ENCODE measurements at regions not wholly inside any gene's neighbourhood (a gene's known extent, or its start where the extent isn't known, plus 50 kb on each side); places are given as distances from the start of the nearest gene placed in this dataset.
"Not testable (repeated sequence)": the region's sequence is repeated elsewhere in the genome, so short reads cannot be mapped to it uniquely, and the experiment has no call there.

DNA sequence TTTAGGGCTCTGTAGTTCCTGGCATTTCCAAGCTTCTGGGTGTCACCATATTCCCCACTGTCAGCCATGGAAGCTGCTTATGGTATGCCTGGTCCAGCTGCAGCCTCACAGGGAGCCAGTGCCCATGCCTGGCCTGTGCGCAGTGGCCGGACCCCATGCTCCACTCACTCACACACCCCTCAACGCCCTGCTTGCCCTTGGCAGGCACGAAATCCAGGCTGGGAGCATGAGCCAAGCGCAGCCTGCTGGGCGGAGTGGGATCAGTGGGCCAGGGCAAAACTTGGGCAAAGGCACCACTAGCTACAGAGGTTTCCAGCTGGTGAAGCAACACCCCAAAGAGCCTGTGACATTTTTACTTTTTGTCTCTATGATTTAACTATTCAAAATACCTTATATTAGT, 520.4 kb downstream of the RWDD3 start:
- DNase-seq (ENCODE audit: low read depth in 3 of 3), result no peak

DNA sequence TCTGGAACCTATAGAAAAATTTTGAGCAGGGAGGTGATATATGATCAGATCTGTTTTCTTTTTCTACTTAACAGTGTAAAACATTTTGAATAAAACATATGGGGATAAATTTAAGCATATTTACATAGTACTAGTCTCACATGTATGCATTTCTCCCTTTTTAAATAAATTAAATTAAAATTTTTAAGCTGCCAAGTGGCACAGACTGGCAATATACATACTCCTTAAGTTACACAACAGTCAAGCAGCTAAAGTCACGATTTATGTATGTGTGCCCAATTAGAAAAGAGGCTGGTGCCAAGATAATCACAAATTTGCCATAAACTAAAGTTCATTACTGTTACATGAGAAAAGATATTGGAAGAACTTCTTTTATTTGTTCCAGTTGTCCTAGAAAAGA, 532.0 kb downstream of the RWDD3 start:
- no peak for DNase-seq (ENCODE audit: low read depth in 3 of 3)

DNA sequence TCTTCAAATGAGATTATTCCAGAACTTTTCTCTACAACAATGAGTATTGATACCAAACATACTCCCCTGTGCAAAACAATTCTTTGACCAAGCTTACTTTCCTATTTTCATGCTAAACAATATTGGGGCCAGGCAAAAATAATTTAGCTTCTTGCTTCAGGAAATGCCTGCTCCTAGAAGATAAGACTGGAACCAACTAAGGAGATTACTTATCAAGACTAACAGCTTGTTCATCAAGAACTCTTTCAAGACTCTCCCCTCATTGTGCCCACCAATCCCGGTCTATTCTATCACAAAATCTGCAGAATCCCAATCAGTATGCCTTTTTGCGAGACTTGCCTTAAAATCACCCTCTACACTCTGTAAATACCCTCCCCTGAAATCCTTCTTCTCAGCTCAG, 536.6 kb downstream of the RWDD3 start:
- no peak for DNase-seq (ENCODE audit: low read depth in 3 of 3)

DNA sequence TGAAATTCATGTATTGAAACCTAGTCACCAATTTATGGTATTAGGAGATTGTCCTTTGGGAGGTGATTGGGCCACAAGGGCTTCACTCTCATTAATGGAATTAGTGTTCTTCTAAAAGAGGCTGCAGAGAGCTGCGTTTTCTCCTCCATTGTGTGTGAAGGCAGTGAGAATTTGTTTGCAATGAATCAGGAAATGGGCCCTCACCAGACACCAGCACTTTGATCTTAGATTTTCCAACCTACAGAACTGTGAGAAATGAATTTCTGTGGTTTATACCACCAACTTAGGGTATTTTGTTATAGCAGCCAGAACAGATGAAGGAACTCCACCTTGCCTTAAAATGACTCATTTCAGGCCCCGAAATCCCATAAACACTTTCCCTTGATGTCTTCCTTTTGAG, 544.2 kb downstream of the RWDD3 start:
- DNase-seq (ENCODE audit: low read depth in 3 of 3), result no peak

DNA sequence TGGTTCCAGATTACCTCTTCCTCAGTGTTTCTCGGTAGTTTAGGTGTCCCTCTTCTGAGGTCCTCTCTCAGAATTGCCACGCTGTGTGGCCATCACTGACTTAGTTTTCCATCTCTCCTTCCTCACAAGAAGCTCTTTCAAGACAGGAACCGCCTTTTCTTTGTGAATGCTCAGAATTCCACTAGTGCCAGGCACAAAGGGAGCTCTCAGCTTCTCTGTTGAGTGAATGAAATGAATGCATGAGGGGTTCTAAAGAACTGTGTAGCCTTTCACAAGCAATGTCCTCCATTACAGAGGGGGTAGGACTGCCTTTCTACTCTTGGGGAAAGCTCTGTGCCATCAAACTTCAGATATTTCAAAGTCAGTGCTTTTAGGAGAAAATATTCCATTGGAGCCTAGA, 546.8 kb downstream of the RWDD3 start:
- no peak for DNase-seq (ENCODE audit: low read depth in 3 of 3)

DNA sequence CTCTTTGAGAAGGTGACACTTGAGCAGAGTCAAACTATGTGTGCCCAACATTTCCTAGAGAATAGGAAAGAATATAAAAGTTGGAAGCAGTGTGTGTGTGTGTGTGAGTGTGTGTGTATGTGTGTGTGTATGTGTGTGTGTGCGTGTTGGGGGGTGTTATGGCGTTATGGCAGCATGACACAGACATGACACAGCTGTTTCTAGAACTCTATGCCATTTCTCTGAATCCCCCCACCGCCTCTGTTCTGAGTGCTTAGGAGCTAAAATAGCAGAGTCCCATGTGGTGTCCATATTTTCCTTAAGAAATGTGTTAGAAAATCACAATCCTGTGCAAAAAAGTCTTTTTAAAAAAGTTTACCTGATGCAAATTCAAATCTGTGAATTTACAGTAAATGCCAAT, 556.1 kb downstream of the RWDD3 start:
- no peak for DNase-seq (ENCODE audit: low read depth in 3 of 3)

DNA sequence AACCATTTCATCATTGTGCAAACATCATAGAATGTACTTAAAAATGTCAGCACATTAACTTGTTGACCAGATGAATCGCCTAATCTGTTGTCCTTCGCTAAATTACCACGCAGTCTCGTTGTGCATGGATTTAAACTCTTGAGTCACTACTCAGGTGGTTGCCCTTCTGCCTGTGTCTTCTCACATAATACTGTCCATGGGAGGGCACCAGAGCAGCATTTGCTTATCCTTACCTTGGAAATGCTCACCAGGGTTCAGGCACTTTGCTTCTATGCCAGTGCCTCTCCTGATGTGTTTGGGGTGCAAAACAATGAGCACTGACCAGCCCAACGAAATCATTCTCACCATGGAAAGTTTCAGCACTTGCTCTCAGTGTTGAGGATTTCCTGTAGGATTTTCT, 559.9 kb downstream of the RWDD3 start:
- no peak for DNase-seq (ENCODE audit: low read depth in 3 of 3)

DNA sequence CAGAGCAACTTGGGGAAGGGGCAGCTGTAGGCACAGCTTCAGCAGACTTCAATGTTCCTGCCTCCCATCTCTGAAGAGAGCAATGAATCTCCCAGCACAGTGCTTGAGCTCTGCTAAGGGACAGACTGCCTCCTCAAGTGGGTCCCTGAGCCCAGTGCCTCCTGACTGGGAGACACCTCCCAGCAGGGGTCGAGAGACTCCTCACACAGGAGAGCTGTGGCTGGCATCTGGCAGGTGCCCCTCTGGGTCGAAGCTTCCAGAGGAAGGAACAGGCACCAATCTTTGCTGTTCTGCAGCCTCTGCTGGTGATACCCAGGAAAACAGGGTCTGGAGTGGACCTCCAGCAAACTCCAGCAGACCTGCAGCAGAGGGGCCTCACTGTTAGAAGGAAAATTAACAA, 563.8 kb downstream of the RWDD3 start:
- DNase-seq (ENCODE audit: low read depth in 3 of 3), result not testable (repeated sequence)

DNA sequence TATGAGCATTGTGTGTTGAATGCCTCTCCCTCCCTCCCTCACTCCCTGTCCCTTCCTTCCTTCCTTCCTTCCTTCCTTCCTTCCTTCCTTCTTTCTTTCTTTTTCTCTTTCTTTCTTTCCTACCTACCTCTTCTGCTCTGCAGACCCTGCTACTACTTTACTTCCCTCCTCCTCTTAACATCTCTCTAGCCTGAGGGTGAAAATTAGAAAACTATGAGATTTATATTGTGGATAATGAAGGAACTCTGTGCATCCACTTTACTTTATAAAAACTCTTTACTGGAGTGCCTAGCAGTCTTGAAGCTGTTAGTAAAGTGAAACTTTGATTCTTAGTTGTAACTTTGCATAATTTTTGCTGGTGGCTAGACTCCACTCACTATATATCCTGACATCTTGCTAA, 572.2 kb downstream of the RWDD3 start:
- no peak for DNase-seq (ENCODE audit: low read depth in 3 of 3)

DNA sequence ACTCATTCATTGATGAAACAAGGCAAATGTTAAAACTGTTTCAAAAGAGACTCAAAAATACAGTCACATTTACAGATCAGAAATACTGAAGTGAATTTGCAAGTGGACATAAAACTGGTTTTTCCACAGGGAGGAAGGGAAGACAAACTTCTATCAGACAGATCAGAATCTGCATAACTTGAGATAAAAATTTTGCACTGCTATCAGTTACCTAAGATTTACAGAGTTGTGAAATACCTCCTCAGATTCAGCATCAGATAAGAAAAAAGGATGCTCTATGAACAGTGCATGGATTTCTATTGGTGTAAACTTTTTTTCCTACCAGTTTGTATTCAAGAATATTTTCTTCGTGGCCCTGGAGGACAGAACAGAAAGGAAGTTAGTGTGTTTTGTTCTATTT, 575.4 kb downstream of the RWDD3 start:
- no peak for DNase-seq (ENCODE audit: low read depth in 3 of 3)

DNA sequence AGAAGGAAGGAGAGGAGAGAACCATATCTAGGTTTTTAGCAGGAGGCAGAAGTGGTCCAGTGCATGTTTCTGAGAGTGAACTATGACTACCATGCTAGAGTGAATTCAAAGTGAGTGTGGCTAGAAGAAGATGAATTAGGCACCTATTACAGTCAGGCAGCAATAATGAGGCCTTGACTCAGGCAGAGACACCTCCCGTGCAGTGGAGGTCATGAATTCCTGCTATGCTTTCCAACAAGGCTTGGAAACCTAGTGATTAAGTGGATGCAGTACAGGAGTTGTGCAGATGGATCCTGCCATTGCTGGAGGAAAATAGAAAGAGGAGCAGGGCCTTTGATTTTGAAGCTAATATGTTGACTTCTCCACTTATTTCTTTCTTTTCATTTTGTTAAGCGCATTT, 581.5 kb downstream of the RWDD3 start:
- DNase-seq (ENCODE audit: low read depth in 3 of 3), result no peak

DNA sequence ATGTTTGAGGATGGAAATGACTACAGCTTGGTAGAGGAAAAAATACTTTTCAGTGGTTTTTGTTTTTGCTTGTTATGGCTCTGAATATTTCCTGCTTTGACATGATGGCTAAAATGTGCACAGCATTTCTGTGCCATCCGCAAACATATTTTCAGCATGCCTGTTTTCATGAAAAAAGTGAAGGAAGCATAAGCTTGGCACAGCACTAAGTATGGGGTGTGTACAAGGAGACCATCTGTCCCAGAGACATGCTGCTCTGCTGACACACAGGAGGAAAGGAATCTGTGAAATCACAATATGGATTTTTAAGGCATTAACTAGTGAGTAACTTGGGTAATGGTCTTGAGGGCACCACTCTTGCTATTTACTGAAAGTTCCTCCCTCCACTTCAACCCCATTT, 595.5 kb downstream of the RWDD3 start:
- no peak for DNase-seq (ENCODE audit: low read depth in 3 of 3)

DNA sequence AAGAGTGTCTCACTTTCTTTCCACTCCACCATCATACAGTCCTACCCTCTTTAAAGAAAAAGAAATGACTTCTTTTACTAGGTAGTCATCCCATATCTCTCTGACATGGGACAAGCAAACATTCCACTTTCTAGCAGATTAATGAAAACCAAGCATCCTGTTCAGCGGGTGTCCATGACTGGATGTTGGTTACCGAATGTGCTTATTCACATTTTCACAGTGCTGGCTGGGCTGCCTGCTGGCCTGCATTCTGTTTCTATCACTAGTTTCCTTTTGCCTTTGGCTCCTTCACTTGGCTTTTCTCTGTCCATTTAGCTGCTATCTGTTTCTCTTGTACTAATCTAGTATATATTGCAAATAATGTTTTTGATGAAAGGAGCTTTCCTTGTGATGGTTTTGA, 598.4 kb downstream of the RWDD3 start:
- DNase-seq (ENCODE audit: low read depth in 3 of 3), result no peak

DNA sequence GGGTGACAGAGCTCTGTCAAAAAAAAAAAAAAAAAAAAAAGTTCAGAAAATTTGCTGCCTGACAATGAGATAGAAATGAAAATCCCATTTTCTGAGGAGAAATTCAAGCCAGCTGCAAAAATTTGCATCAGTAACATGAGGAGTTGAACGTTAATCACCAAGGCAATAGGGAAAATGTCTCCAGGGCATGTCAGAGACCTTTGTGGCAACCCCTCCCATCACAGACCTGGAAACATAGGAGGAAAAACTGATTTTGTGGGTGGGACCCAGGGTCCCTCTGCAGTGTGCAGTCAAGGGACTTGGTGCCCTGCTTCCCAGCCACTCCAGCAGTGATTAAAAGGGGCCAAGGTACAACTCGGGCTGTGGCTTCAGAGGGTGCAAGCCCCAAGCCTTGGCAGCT, 615.4 kb downstream of the RWDD3 start:
- DNase-seq (ENCODE audit: low read depth in 3 of 3), result no peak

DNA sequence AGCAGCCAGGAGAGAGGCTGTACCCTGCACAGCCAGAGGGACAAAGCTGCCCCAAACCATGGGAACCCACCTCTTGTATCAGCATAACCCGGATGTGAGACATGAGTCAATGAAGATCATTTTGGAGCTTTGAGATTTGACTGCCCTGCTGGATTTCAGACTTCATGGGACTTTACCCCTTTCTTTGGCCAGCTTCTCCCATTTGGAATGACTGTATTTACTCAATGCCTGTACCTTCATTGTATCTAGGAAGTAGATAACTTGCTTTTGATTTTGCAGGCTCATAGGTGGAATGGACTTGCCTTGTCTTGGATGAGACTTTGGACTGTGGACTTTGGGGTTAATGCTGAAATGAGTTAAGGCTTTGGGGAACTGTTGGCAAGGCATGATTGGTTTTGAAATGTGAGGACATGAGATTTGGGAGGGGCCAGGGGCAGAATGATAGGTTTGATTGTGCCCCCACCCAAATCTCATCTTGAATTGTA, 616.2 kb downstream of the RWDD3 start:
- no peak for DNase-seq (ENCODE audit: low read depth in 3 of 3)

DNA sequence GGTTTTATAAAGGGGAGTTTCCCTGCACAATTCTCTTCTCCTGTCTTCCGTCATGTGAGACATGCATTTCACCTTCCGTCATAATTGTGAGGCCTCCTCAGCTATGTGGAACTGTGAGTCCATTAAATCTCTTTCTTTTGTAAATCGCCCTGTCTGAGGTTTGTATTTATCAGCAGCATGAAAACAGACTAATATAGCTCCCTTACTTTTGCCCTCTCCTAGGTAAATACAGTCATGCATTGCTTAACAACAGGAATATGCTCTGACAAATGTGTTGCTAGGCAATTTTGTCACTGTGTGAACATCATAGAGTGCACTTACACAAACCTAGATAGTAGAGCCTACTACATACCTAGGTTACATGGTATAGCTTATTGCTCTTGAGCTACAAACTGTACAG, 616.8 kb downstream of the RWDD3 start:
- DNase-seq (ENCODE audit: low read depth in 3 of 3), result no peak

DNA sequence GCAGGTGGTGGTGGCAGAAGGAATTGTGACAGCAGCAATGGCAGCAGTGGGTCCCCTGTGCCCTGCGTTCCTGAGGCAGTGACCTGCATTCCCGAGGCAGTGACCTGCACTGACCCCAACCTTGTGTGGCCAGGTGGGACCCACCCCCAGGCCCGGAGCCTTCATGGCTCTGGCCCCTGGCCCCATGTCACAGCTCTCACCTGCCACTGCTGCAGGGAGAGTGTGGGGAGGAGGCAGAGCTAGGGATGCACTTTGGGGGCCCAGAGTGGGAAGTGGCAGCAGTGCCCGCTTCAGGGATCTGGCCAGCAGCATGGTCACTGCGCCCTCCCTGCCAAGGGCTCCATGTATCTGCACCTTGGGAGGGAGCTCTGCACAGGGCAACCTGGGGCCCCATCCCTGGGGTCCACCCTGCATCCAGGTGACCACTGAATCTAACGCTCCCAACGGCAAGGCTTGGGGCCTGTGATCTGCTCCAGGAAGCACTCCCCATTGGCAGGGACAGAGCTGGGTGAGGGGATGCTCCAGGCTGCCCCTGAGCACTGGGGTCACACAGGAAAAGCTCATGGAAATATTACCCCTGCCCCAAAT, 618.6 kb downstream of the RWDD3 start:
- DNase-seq (ENCODE audit: low read depth in 3 of 3), result no peak

DNA sequence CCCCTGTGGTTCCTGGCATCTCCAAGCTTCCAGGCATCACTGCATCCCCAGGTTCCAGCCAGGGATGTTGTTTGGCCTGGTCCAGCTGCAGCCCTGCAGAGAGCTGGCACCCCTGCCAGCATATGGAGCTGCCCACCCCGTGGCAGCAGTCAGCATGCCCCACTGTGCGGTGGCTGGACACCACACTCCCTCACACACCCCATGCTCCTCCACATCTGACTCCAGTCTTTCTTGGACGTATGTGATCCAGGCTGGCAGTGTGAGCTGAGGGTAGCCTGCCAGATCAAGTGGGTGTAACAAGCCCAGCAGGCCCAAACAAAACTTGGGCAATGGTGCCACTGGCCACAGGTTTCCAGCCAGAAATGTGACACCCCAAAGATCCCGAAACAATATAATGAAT, 620.4 kb downstream of the RWDD3 start:
- DNase-seq (ENCODE audit: low read depth in 3 of 3), result no peak

DNA sequence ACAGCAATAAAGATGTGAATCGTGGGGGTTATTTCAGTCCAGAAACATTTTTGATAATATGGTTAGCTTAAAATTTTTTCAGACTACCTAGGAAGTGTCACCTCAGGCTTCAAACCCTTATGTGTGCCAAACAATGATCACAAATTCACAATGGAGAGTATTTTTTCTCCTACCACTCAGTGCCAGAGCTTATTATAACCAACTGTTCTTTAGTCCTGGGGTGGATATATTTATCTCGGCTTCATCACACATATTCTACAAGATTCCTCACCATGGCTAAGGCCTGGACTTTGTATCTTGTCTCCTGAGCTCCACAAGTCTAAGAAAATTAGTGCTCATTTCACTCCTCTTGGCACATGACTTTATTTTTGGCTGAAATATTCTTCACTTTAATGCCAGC, 629.1 kb downstream of the RWDD3 start:
- DNase-seq (ENCODE audit: low read depth in 3 of 3), result no peak

DNA sequence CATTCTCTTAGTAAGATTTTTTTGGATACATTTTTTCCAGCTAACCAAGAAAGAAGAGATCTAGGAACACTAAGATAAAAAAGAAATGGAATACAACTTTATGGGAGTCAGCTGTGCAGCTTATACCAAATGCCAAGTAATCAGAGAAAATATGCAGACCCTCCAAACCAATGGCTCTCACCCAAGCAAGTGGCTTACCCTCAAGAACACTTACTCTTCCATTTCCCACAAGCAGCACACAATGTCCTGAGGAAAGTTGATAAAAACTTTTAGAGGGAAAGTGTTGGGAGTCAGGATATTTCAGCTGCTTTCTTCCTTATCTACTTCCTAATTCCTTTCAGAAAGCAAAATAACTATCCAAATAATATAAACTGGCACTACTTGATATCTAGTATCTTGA, 631.8 kb downstream of the RWDD3 start:
- no peak for DNase-seq (ENCODE audit: low read depth in 3 of 3)

DNA sequence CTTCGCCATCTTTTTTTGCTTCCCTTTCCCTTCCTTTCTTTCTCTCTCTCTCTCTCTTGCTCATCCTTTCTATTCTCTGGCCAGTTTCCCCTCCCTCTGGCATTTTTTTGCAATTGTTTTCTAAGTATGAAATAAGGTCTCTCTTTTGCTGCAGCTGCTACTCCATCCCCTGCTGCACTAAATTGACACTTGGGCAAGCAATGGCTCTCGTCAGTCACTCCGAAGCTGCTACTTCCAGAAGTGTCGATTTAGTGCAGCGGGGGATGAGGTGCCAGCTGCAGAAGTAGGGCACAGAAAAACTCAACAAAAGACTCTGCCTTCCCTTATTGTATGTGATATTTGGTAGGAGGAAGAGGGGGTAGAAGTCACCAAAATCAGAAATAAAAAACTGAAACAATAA, 642.3 kb downstream of the RWDD3 start:
- DNase-seq (ENCODE audit: low read depth in 3 of 3), result no peak

DNA sequence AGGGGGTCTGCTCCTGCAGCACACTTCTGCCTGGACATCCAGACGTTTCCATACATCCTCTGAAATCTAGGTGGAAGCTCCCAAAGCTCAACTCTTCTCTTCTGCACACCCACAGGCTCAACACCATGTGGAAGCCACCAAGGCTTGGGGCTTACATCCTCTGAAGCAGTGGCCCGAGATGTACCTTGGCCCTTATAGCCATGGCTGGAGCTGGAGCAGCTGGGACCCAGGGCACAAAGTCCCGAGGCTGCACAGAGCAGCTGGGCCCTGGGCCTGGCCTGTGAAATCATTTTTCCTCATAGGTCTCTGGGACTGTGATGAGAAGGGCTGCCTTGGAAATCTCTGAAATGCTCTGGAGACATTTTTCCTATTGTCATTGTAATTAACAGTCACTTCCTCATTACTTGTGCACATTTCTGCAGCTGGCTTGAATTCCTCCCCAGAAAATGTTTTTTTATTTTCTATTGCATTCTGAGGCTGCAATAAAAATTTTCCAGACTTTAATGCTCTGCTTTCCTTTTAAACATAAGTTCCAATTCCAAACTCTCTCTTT, 645.6 kb downstream of the RWDD3 start:
- no peak for DNase-seq (ENCODE audit: low read depth in 3 of 3)

DNA sequence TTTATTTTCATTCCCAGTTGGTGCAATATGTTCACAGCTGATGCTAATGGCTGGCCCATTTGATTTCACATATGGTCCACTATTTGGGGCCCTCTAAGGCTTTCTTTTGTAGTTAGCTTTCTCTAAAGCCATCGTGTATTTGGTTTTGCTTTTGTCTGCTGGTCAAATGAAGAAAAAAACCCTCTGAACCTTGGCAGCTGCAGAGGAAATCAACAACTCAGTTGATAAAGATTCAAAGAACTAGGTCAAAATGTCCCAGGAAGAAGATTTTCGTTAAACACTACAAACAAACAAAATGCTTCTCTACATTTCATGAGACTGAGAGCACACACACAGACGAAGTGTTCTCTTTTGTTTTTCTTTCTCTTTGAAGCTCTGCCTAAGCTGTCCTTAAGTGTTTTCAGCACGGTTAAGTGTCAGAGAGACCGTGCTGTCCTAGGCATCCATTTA, 655.0 kb downstream of the RWDD3 start:
- no peak for DNase-seq (ENCODE audit: low read depth in 3 of 3)

DNA sequence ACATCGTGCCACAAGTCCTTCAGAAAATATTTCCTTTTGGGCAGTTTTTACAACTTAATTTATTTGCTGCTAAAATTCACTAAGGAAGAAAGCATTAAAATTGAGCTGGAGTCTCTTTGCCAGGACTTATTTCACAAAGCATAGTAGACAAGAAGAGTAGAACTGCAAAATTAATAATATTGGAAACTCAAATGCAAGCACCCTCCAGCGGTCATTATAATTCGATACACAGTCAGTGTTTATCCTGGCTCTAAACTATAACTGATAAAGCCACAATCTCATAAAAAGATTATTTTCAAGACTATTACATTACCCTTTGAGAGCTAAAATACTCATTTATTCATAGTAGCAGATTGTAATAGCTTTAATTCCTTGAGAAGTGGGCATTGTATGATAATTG, 655.4 kb downstream of the RWDD3 start:
- no peak for DNase-seq (ENCODE audit: low read depth in 3 of 3)

All from stimulated activated CD4-positive, alpha-beta T cell treated with anti-CD3 and anti-CD28 coated beads, TNF-alpha, amount 100 ng/mL, for 24 hours (primary cell).